Peyer's patch (tissue), 4 donors: ENCODE measurements at regions not wholly inside any gene's neighbourhood (a gene's known extent, or its start where the extent isn't known, plus 50 kb on each side); places are given as distances from the start of the nearest gene placed in this dataset.

Source experiments
- CTCF ChIP-seq, 6 experiments: fragments of 450-650 bp in 4 of 6; fragments of 200-600 bp in 2 of 6; sonication (generic) in 1 of 6; IDR thresholded peaks; one replicate each; pipeline ENCODE4 v1.5.1; 2017 to 2019; ENCODE audit warnings: antibody characterized with exemption in 6 of 6, mild to moderate bottlenecking in 3 of 6, moderate library complexity in 1 of 6
- POLR2A ChIP-seq, 2 donors: fragments of 450-650 bp; IDR thresholded peaks; one replicate each; pipeline ENCODE4 v1.5.1; 2017; ENCODE audit warnings: antibody characterized with exemption in 2 of 2, mild to moderate bottlenecking in 2 of 2, moderate library complexity in 2 of 2

GRCh38 chr9:18061332-18061731, 412.6 kb upstream of the ADAMTSL1 start:
- TF ChIP-seq CTCF (IDR thresholded peaks at IDR 0.05) (no peak), POLR2A (IDR thresholded peaks at IDR 0.05) (no peak)
